Testis (tissue), 2 donors: ENCODE measurements at regions not wholly inside any gene's neighbourhood (a gene's known extent, or its start where the extent isn't known, plus 50 kb on each side); places are given as distances from the start of the nearest gene placed in this dataset.

ENCODE experiments used
- DNase-seq: peaks from one replicate; pipeline ENCODE4 v3.0.0-alpha.2; 2019
- H3K27ac ChIP-seq, 2 donors: fragments of 200-600 bp; sonication (generic); one replicate each; pipeline ENCODE4 v1.5.1; 2019
- H3K27me3 ChIP-seq: fragments of 200-600 bp; sonication (generic); one replicate; pipeline ENCODE4 v1.5.1; 2019
- H3K36me3 ChIP-seq: fragments of 200-600 bp; sonication (generic); one replicate; pipeline ENCODE4 v1.5.1; 2017; ENCODE audit warnings: low read depth; ENCODE audit errors: missing control alignments
- H3K4me1 ChIP-seq: fragments of 200-600 bp; sonication (generic); one replicate; pipeline ENCODE4 v1.5.1; 2019
- H3K4me3 ChIP-seq, 2 donors: fragments of 200-600 bp; sonication (generic); one replicate each; pipeline ENCODE4 v1.5.1; 2017 to 2019
- H3K9me3 ChIP-seq: fragments of 200-600 bp; sonication (generic); one replicate; pipeline ENCODE4 v1.5.1; 2017
- CTCF ChIP-seq, 3 experiments: fragments of 450-650 bp in 2 of 3; fragments of 200-600 bp in 1 of 3; sonication (generic) in 1 of 3; IDR thresholded peaks; one replicate each; pipeline ENCODE4 v1.5.1; 2016 to 2019; ENCODE audit warnings: antibody characterized with exemption in 3 of 3, mild to moderate bottlenecking in 2 of 3, moderate library complexity in 1 of 3
- POLR2A ChIP-seq: fragments of 450-650 bp; IDR thresholded peaks from one replicate; pipeline ENCODE4 v1.6.1; 2017; ENCODE audit warnings: antibody characterized with exemption, mild to moderate bottlenecking, moderate library complexity
- whole genome bisulfite sequencing, 2 donors: methylation state at CpG; one replicate each; pipeline ENCODE4 v1.1.5; 2018; 5-methylcytosine and 5-hydroxymethylcytosine counted together
- intact Hi-C: fragments of 100-400 bp; cut with DNase I; formaldehyde crosslinking; loops from one replicate; pipeline ENCODE4 v1.15.1; 2023; ENCODE audit warnings: low total_unique reads

- Histone ChIP-seq H3K4me3 (no peak overlapping the region), H3K4me1 (no peaks in the 10 kb centered on the region), H3K9me3 (no peaks in the 10 kb centered on the region), H3K27me3 (no peaks in the 10 kb centered on the region), H3K27ac (no peak overlapping the region), H3K36me3 (no peaks in the 10 kb centered on the region)
- DNase-seq: no peak
- intact Hi-C loops: no loop called here
- 84 to 85% methylated on average over 2 of the region's 2 CpGs for WGBS, 2 donors
- TF ChIP-seq POLR2A (no peak), CTCF (IDR thresholded peaks at IDR 0.05) (no peak)
Observed at GRCh38 chr13:99080131-99080530, 102.3 kb upstream of the DOCK9 start.

GRCh38 chr13:99083981-99084380 is 106.1 kb upstream of the DOCK9 start:
- no peak overlapping the region for H3K27ac ChIP-seq
- H3K27me3 ChIP-seq: no peaks in the 10 kb centered on the region
- intact Hi-C loops: no loop called here
- peaks cover 5% of the 10 kb centered on the region for H3K4me1 ChIP-seq
- WGBS, 2 donors: 78 to 83% methylated on average over 2 of the region's 2 CpGs
- no peak for DNase-seq
- TF ChIP-seq POLR2A (no peak), CTCF (IDR thresholded peaks at IDR 0.05) (no peak)
- no peak overlapping the region for H3K4me3 ChIP-seq
- H3K36me3 ChIP-seq: no peaks in the 10 kb centered on the region
- no peaks in the 10 kb centered on the region for H3K9me3 ChIP-seq

- intact Hi-C loops: no loop called here
- no peaks in the 10 kb centered on the region for H3K27me3 ChIP-seq
- no peaks in the 10 kb centered on the region for H3K36me3 ChIP-seq
- DNase-seq: peak; percentile 29
- H3K9me3 ChIP-seq: no peaks in the 10 kb centered on the region
- H3K4me3 ChIP-seq: peak overlapping the region; percentile 69 to 81
- 32 to 39% methylated on average over 21 to 27 of the region's 27 CpGs for WGBS, 2 donors
- TF ChIP-seq POLR2A (no peak), CTCF (IDR thresholded peaks at IDR 0.05) (no peak)
- peak overlapping the region in 1 of 2 donors; percentile 28 for H3K27ac ChIP-seq
- peaks cover 5% of the 10 kb centered on the region for H3K4me1 ChIP-seq
Observed at GRCh38 chr13:99085139-99085807, 107.4 kb upstream of the DOCK9 start.

- peak overlapping the region; percentile 69 to 81 for H3K4me3 ChIP-seq
- TF ChIP-seq POLR2A (no peak), CTCF (IDR thresholded peaks at IDR 0.05) (no peak)
- peak overlapping the region; percentile 28 to 92 for H3K27ac ChIP-seq
- no peaks in the 10 kb centered on the region for H3K9me3 ChIP-seq
- WGBS, 2 donors: 5 to 8% methylated on average over 10 to 32 of the region's 32 CpGs
- H3K4me1 ChIP-seq: peaks cover 5% of the 10 kb centered on the region
- intact Hi-C loops: no loop called here
- no peaks in the 10 kb centered on the region for H3K36me3 ChIP-seq
- peak; percentile 44 for DNase-seq
- no peaks in the 10 kb centered on the region for H3K27me3 ChIP-seq
Observed at GRCh38 chr13:99085808-99086266, 108.0 kb upstream of the DOCK9 start.
